Heart left ventricle (tissue), 16 donors: ENCODE measurements at regions not wholly inside any gene's neighbourhood (a gene's known extent, or its start where the extent isn't known, plus 50 kb on each side); places are given as distances from the start of the nearest gene placed in this dataset.

Experiments
- ATAC-seq, 4 donors: fragments of 200-7000 bp; cut with Tn5 transposase; one replicate each; pipeline ENCODE4 v1.9.1; 2020 to 2022; ENCODE audit warnings: moderate library complexity in 4 of 4, mild to moderate bottlenecking in 3 of 4, moderate number of reproducible peaks in 1 of 4
- DNase-seq, 5 donors: peaks; one replicate each; pipeline ENCODE4 v3.0.0-alpha.2; 2020
- H3K27ac ChIP-seq, 12 donors: fragments of 200-600 bp; sonication (generic) in 4 of 12; one replicate each; pipeline versions ENCODE4 v1.5.0 to v1.8.0; 2016 to 2022; ENCODE audit warnings: mild to moderate bottlenecking in 2 of 12
- H3K27me3 ChIP-seq, 9 donors: fragments of 200-600 bp; sonication (generic) in 2 of 9; one replicate each; pipeline versions ENCODE4 v1.5.1 to v1.8.0; 2016 to 2022; ENCODE audit warnings: mild to moderate bottlenecking in 3 of 9
- H3K36me3 ChIP-seq, 9 donors: fragments of 200-600 bp; sonication (generic) in 2 of 9; one replicate each; pipeline versions ENCODE4 v1.5.0 to v1.8.0; 2018 to 2022; ENCODE audit warnings: mild to moderate bottlenecking in 2 of 9
- H3K4me1 ChIP-seq, 12 donors: fragments of 200-600 bp; sonication (generic) in 4 of 12; one replicate each; pipeline versions ENCODE4 v1.5.0 to v1.8.0; 2016 to 2022; ENCODE audit warnings: mild to moderate bottlenecking in 3 of 12
- H3K4me3 ChIP-seq, 12 donors: fragments of 200-600 bp; sonication (generic) in 4 of 12; one replicate each; pipeline versions ENCODE4 v1.5.0 to v1.8.0; 2017 to 2022; ENCODE audit warnings: mild to moderate bottlenecking in 9 of 12, moderate library complexity in 4 of 12
- H3K9me3 ChIP-seq, 12 donors: fragments of 200-600 bp; sonication (generic) in 4 of 12; one replicate each; pipeline versions ENCODE4 v1.5.0 to v1.8.0; 2016 to 2022; ENCODE audit warnings: mild to moderate bottlenecking in 1 of 12
- POLR2A ChIP-seq, 2 donors: fragments of 450-650 bp; IDR thresholded peaks; one replicate each; pipeline ENCODE4 v1.6.1; 2017; ENCODE audit warnings: antibody characterized with exemption in 2 of 2, mild to moderate bottlenecking in 2 of 2, moderate library complexity in 2 of 2
- WGBS, 4 donors: extraction: QIAGEN DNeasy Blood & Tissue Kit in 2 of 4; methylation state at CpG; one replicate each; pipeline versions ENCODE4 v1.1.5 to v1.1.7; 2013 to 2018; 5-methylcytosine and 5-hydroxymethylcytosine counted together
- intact Hi-C, 10 donors: fragments of 100-400 bp; cut with DNase I; formaldehyde crosslinking; loops; one replicate each; pipeline versions ENCODE4 v1.11.1 to v1.14.2; 2022
- TF ChIP-seq, protein P1 (sequence below), 12 donors: fragments of 200-600 bp; sonication (generic) in 4 of 12; IDR thresholded peaks; one replicate each; pipeline versions ENCODE4 v1.5.0 to v1.8.0; 2018 to 2022; ENCODE audit warnings: antibody characterized with exemption in 12 of 12, mild to moderate bottlenecking in 5 of 12
- donor health status: ischemic (EF 13 %, LVEDD 7.1; RV severe dilation, severe dysfunction).
- donor health status: healthy with polysubstance abuse.
- donor health status: DM: no; HTN: yes; CAD: no.
- donor health status: DM: no; HTN: no; CAD: no.
- donor health status: ischemic (EF 25% LVEDD 6.9; RV normal size, moderate dysfunction).
- donor health status: ischemic (EF 25% LVEDD 5.7; RV mildly dilated, moderate dysfunction).
- donor health status: healthy.
- donor health status: DM: yes; HTN: yes; CAD: no.
- donor health status: ischemic (EF 35%, LVEDD 5.7; RV mildly dilated, moderate dysfunction).
- donor health status: nonischemic (EF 11% LVEDD 7.7; RV severe dilation, severe dysfunction).
- donor health status: DM: yes; HTN: yes; CAD: no.
- donor health status: PGD.
- donor health status: ischemic (EF 29% LVEDD 5.4; RV normal size, mild dysfunction).
- donor health status: nonischemic (EF 23%, LVEDD 6.1; RV moderate dilation, normal function).

DNA sequence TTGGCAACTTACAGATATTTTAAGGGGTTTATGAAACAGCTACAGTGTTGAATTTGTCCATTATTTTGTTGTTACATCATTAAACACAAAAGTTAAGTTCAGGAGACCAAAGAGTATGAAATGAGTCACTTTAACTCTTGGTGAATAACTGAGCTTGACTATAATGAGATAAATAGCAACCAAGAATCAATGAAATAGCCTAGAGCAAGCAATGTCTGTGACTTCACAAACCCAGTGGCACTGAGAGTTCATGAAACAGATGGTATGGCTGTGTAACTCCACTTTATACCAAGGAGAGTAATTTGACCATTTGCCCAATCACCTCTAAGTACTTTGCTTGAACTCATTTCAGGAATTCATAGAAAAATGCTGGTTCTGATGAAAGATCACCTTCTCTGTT is 169.6 kb upstream of the GADL1 start:
- Histone ChIP-seq H3K27ac (no peak overlapping the region), H3K9me3 (peaks cover 0 to 14% (median under 1%) of the 10 kb centered on the region in 12 donors), H3K27me3 (no peaks in the 10 kb centered on the region), H3K4me3 (no peak overlapping the region), H3K36me3 (no peaks in the 10 kb centered on the region), H3K4me1 (no peaks in the 10 kb centered on the region)
- ATAC-seq (no peak), DNase-seq (no peak)
- TF ChIP-seq, protein P1, sequence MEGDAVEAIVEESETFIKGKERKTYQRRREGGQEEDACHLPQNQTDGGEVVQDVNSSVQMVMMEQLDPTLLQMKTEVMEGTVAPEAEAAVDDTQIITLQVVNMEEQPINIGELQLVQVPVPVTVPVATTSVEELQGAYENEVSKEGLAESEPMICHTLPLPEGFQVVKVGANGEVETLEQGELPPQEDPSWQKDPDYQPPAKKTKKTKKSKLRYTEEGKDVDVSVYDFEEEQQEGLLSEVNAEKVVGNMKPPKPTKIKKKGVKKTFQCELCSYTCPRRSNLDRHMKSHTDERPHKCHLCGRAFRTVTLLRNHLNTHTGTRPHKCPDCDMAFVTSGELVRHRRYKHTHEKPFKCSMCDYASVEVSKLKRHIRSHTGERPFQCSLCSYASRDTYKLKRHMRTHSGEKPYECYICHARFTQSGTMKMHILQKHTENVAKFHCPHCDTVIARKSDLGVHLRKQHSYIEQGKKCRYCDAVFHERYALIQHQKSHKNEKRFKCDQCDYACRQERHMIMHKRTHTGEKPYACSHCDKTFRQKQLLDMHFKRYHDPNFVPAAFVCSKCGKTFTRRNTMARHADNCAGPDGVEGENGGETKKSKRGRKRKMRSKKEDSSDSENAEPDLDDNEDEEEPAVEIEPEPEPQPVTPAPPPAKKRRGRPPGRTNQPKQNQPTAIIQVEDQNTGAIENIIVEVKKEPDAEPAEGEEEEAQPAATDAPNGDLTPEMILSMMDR (IDR thresholded peaks at IDR 0.05), result no peak
- TF ChIP-seq POLR2A (IDR thresholded peaks at IDR 0.05), result no peak
- intact Hi-C loops, result no loop called here

DNA sequence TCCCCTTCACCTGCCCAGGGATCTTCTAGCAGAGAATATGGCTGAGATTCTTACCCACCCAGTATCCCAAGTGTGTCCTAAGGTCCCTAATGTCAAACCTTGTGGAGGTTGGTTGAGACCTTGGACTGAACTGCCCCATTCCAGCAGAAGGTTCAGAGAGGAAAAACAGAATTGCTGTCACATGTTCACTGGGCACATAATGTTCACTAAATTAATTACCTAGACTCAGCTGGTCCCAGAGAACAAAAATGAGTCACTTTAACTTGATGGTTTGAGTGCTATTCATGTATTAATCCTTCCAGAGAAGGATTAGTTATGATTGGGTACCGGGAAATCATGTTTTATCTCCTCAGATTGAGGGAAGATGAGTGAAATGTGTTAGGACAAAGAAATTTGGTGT is 171.3 kb upstream of the GADL1 start:
- DNase-seq, result no peak
- H3K4me1 ChIP-seq, result no peaks in the 10 kb centered on the region
- no peak overlapping the region for H3K4me3 ChIP-seq
- WGBS, 4 donors, result 85 to 90% (median 88%) methylated on average over 1 of the region's 1 CpG
- no peaks in the 10 kb centered on the region for H3K36me3 ChIP-seq
- H3K27me3 ChIP-seq, result no peaks in the 10 kb centered on the region
- no peaks in the 10 kb centered on the region for H3K9me3 ChIP-seq
- intact Hi-C loops, result no loop called here
- no peak for TF ChIP-seq POLR2A (IDR thresholded peaks at IDR 0.05)
- TF ChIP-seq, protein P1 (IDR thresholded peaks at IDR 0.05), result no peak
- ATAC-seq, result no peak
- no peak overlapping the region for H3K27ac ChIP-seq

DNA sequence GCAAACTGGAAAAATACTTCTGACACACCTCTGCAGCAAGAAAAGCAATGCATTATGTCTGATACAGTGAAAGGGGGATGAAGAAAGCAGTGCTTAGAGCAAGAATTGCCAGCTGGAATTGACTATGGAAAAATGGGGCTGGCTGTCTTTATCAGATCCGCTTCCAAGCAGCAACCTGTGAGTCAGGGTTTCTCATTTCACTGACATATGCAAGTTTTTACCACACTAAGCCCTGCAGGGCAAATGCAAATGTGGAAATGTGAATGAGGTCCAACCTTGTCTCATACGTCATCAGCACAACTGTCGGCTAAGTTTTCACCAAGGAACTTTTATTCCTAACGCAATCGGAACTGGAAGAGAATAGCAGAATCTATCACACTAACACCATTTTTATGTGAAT is 172.5 kb upstream of the GADL1 start:
- DNase-seq (no peak), ATAC-seq (peak in 2 of 4 donors; percentile 28 to 48)
- no peak for TF ChIP-seq POLR2A (IDR thresholded peaks at IDR 0.05)
- TF ChIP-seq, protein P1 (IDR thresholded peaks at IDR 0.05), result no peak
- 72 to 86% (median 74%) methylated on average over 5 of the region's 5 CpGs for WGBS, 4 donors
- Histone ChIP-seq H3K4me3 (no peak overlapping the region), H3K27me3 (no peaks in the 10 kb centered on the region), H3K27ac (no peak overlapping the region), H3K9me3 (peaks cover 0 to 4% (median 0%) of the 10 kb centered on the region in 12 donors), H3K4me1 (no peaks in the 10 kb centered on the region), H3K36me3 (no peaks in the 10 kb centered on the region)
- intact Hi-C loops, result no loop called here

- 85 to 92% (median 88%) methylated on average over 2 of the region's 2 CpGs for WGBS, 4 donors
- TF ChIP-seq, protein P1 (IDR thresholded peaks at IDR 0.05), result no peak
- TF ChIP-seq POLR2A (IDR thresholded peaks at IDR 0.05), result no peak
- DNase-seq, result no peak
- no peaks in the 10 kb centered on the region for H3K27me3 ChIP-seq
- H3K4me3 ChIP-seq, result no peak overlapping the region
- H3K36me3 ChIP-seq, result no peaks in the 10 kb centered on the region
- intact Hi-C loops, result no loop called here
- H3K4me1 ChIP-seq, result no peaks in the 10 kb centered on the region
- no peak for ATAC-seq
- no peak overlapping the region for H3K27ac ChIP-seq
- peaks cover 0 to 4% (median 0%) of the 10 kb centered on the region in 12 donors for H3K9me3 ChIP-seq
Observed at GRCh38 chr3:31075471-31075870, 181.0 kb upstream of the GADL1 start.
